GM19395 (cell line): ENCODE measurements at regions not wholly inside any gene's neighbourhood (a gene's known extent, or its start where the extent isn't known, plus 50 kb on each side); places are given as distances from the start of the nearest gene placed in this dataset.

Experiments used
- ATAC-seq: cut with Tn5 transposase; IDR thresholded peaks from one replicate; pipeline ENCODE4 v1.9.1; 2021; ENCODE audit warnings: mild to moderate bottlenecking, moderate library complexity; ENCODE audit not compliant: unreplicated experiment

- ATAC-seq = no peak
Measured at GRCh38 chr2:105626212-105626965, 118.3 kb upstream of the NCK2 start.

GRCh38 chr2:105625632-105626031 lies 119.1 kb upstream of the NCK2 start:
- no peak for ATAC-seq

DNA sequence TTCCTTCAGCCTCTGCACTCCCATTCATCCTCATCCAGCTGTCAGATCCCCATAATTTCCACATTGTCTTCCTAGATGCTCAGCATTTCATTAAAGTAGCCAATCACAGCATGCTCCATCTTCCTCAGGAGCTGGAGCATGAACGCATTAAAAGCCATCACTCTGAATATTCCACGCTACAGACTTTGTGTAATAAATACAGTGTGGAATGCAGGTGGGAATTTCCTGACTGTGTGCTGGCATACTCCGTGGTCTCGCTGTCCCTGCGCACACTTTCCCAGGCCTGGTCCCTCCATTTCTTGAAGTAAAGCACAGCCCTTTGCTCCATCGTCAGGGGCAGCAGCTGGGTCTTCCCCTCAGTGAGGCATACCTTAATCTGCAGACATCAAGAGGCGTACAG lies 123.7 kb upstream of the NCK2 start:
- ATAC-seq = no peak

DNA sequence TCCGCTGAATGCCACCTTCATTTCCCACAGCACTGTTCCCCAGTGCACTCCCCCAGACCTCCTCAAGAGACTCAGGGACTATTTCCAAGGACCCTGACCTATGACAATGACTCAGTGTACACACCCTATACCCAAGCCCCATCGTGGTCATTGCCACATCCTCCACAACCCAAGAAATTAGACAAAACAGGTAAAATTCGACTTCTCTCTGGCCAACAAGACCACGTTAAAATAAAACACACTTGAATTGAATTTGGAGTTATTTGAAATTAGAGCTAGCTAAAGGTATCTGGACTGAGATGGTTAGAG lies 126.4 kb upstream of the NCK2 start:
- no peak for ATAC-seq

GRCh38 chr2:105617631-105618350 lies 126.9 kb upstream of the NCK2 start:
- ATAC-seq = no peak

DNA sequence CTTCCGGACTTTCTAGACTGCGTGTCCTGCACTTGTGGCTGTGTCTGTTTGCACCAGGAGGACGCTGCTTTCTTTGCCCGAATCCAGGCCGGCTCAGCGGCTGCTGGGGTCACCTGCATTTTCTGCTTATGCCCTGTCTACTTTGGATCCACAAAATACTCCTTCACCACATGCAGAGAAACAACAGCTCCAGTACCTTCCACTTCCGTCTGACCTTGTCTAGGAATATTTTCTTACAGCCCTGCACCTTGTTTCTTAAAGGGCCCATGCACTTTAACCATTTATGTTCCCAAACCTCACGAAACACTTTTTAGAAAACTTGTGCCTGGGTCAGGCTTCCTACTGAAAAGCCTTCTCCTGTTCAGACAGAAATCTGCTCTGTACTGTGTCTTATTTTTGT lies 129.4 kb upstream of the NCK2 start:
- no peak for ATAC-seq

DNA sequence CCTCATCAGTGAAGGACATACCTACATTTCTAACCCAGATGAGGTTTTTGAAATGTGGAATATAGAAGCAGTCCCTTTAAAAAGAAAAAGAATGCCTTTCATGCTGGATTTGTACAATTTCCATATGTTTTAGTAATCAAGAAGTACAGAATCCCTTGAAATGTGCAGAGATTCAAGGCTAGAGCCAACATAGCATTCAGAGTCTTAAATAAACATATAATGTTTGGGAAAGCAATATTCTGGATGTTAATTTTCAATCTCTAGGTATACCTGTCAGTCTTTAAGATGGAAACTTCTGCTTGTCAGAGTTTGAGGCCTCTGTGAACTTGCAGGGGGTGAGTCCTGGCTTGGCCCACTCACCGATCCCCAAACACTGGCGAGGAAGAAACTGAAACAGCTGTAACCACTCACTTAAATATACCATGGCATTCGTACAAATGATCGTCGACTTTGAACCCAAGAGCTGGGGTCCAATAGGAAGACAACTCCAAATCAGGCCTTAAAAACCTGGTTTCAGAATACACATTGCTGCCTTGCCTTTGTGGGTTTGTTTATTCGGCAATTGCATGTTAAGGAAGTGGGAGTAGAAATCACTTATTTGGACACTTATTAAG lies 132.8 kb upstream of the NCK2 start:
- no peak for ATAC-seq

DNA sequence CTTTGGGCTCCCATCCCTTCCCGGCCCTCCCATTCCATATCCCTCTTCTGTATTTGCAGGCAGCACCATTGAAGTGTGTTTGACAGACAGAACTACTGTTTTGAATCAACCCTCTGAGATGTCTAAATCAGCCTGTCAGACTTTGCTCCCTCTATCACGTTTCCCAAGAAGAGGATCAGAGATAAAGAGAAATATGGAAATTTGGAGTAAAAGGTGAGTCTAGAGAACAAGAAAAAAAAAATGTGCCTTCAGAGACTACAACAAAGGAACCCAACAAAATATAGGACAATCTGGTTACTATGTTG lies 133.4 kb upstream of the NCK2 start:
- no peak for ATAC-seq

DNA sequence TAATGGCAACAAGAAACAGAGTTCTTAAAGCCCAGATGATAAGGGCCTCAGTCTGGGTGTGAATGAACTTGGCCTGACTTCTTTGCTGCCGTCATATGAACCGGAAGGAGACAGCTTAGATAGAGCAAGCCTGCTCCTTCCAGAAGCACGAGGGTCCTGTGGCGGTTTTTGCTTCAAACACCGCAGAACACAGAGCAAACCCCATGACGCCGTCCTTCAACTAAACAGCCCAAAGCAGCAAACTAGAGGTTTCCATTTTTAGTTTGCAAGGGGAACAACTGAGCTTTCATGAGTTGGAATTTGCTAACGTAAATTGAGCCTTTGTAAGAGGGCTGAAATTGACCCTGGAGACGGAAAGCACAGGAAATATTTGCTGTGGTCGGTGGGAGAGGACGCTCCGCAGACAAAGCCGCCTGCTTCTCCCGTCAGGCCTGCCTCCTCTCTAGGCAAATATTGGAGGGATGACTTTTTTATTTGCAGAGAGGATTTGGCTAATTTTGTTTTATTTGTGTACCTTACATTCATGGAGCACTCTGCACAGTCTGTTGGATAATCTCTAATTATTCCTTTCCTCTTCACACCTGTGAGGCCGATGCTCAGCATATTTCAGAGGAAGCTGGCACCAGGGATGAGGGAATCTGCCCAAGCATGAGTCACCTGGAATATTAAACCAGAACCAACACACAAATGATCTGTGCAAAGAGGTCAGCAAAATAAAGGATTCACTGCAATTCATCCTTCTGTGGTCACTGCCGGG lies 134.0 kb upstream of the NCK2 start:
- ATAC-seq = no peak

- ATAC-seq = no peak
Measured at GRCh38 chr2:105609746-105610402, 134.8 kb upstream of the NCK2 start.

DNA sequence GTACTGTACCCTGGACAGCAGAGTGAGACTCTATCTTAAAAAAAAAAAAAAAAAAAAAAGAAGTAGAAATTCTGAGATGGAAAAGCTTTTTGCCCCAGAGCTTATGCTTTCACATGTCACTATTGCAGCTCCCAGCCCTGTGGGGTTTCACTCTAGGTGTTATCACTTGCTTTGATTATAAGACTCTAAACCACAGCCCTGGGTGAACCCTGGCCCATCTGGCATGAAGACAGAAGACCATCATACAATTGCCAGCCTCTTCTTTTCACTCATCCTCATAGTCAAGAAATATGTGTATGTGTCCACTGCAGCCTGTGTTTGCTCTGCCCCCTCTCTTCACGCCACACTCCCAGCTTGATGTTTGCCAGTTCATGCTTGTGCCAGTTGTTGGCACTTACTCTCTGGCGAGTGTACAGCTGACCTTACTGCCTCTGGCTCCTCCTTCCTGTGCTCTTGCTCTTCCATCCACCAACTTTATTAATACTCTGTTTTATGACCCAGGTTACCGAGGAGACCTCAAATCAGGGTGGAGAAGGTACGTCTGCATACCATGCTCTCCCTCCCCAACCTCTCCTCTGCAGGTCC lies 136.7 kb upstream of the NCK2 start:
- ATAC-seq = no peak

DNA sequence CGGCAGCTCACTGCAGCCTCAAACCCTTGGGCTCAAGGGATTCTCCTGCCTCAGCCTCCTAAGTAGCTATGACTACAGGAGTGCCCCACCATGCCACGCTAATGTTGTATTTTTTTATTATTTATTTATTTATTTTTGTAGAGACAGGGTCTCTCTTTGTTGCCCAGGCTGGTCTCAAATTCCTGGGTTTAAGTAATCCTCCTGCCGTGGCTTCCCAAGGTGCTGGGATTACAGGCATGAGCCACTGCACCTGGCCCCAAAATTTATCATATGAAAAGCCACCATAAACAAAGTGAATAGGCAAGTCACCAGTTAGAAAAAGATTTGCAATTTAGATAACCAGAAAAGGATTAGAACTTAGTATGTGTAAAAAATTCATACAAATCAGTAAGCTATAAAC lies 138.6 kb upstream of the NCK2 start:
- ATAC-seq = no peak

DNA sequence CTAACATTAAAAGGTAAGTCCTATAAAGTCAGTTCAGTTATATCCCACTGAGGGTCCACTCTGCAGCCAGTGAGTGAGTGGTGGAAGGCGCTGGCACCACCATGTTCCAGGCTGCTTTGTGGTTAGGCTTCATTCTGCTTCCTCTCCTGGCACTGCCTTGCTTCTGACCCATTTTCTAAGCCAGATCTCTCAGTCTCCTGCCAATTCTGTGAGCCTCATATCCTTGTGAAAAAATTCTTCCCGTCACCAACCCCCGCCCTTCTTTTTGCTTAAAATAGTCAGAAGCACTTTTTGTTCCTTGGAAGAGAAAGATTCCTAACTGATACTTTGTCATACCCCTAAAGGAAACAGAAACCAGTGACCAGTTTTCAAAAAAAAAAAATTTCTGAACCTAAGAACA lies 139.8 kb upstream of the NCK2 start:
- no peak for ATAC-seq

DNA sequence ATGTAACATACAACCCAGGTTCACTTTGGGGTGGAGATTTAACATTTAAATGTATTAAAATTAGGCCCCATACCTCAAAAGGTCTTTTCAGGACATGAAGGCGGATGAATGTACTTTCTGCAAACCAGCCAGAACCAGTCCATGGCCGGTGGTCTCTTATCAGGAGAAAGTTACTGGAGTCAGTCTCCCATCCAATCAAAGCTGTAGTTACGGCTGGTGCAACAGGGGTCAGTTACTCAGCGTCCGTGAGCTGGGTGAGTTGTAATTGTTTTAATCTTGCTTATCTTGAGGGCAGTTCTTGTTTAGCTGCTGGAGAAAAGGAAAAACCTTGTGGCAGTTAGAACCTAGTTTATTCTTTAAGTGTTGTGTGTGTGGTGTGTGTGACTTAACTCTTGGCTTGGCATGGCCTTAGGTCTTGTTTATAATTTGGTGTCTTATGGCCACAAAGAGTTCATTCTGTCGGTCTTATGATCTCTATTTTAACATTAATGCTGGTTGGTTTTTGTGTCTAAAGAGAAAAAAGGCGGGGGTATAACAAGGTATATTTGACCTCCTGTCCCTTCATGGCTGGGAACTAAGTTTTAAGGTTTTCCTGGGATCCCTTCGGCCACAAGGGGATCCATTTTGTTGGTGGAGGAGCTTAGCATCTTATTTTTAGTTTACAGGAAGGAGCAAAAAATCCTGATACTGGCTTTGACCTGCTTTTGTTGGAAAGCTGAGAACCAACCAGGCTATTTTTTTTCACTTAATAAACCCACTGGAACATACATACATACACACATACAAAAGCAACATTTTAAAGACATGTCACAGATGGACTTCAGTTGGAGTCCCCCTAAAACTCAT lies 143.5 kb upstream of the NCK2 start:
- ATAC-seq = no peak

DNA sequence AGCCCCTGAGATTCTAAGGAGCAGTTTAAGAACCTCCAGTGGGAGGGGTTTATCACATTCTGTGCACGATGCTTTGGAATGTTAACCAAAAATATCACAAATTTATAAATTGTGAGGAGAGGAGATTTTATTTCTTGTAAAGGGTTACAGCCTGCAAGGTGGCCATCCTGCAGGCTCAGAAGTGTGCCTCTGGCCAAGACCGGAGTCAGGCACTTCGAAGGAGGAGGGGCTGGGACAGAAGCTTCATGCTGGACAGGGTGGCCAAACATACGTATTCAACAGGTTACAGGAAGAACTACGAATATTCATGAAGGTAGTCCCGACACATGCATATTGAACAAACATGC lies 144.1 kb upstream of the NCK2 start:
- no peak for ATAC-seq

DNA sequence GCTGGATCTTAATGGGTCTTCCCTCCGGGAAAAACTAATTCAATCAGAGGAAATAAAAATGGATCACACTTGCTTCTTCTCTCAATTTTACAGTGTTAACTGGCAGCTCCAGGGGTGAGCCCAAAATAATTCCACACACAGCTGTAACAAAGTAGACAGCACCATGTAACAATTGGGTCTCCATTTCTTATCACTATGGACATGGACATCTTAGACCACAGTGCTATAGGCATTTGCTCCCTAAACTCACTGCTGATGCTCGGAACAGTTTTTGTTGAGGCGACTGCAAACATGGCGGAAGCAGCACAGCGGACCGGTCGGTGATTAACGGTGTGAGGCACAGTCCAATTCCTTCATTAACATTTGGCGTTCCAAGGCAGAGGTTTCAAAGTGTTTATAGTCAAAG lies 144.7 kb upstream of the NCK2 start:
- no peak for ATAC-seq

DNA sequence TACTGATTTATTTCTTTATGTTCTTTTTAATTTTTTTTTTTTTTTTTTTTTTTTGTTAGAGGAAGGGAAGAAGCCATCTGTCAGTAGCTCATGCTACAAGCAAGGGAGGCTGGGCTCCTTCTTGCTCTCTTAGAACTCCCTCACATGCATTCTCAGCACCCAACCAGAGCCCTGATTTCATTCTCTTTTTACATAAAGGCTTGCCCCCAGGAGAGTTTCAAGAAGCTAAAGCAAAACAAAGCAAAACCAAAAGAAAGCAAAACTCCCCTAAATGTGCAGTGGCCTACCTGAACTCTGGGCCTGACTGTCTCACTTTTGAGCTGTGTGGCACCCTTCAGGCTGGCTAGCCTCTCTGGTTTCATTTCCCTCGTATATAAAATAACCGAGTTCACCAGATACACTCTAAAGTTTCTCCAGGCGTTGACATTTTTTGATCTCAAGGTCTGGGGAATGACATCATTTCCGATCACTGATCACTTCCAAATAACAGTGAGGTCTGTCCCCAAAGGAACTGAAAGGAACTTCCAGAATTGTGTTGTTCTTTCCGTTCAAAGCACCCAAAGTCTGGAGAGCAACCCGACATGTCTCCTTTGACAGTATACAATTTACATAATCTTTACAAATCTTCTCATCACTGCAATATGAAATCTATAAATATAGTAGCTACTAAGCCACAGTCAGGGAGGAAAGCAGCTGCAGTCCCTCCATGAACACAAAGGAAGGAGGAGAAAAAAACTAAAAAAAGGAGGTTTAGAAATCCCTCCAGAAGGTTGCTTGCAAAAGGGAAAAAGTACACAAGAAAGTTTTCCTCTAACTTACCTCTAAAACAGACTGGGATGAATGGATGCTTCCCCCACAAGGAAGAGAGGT lies 145.6 kb upstream of the NCK2 start:
- no peak for ATAC-seq

GRCh38 chr2:105597806-105598803 lies 146.6 kb upstream of the NCK2 start:
- no peak for ATAC-seq
